DMS153 treated with DMSO at 0.1 percent for 48 hours (cell line): ENCODE measurements at regions not wholly inside any gene's neighbourhood (a gene's known extent, or its start where the extent isn't known, plus 50 kb on each side); places are given as distances from the start of the nearest gene placed in this dataset.

Experiments used
- DNase-seq: peaks from one replicate; lab custom pipeline; 2025; ENCODE audit not compliant: unreplicated experiment; lab: John Stamatoyannopoulos, UW

- no peak for DNase-seq
Observed at GRCh38 chr5:165134155-165134554, 1628.7 kb downstream of the MAT2B start.

GRCh38 chr5:165135565-165135964, 1630.1 kb downstream of the MAT2B start:
- no peak for DNase-seq

GRCh38 chr5:165137701-165138100, 1632.3 kb downstream of the MAT2B start:
- no peak for DNase-seq

GRCh38 chr5:165138236-165138635, 1632.8 kb downstream of the MAT2B start:
- DNase-seq, result no peak

GRCh38 chr5:165139262-165139661, 1633.8 kb downstream of the MAT2B start:
- no peak for DNase-seq

- no peak for DNase-seq
Observed at GRCh38 chr5:165139721-165140120, 1634.3 kb downstream of the MAT2B start.

GRCh38 chr5:165143741-165144140, 1638.3 kb downstream of the MAT2B start:
- no peak for DNase-seq

GRCh38 chr5:165149431-165149830, 1644.0 kb downstream of the MAT2B start:
- DNase-seq, result no peak

- no peak for DNase-seq
Observed at GRCh38 chr5:165152058-165152457, 1646.6 kb downstream of the MAT2B start.

- no peak for DNase-seq
Observed at GRCh38 chr5:165157219-165157618, 1651.8 kb downstream of the MAT2B start.

- DNase-seq, result no peak
Observed at GRCh38 chr5:165161204-165161603, 1655.8 kb downstream of the MAT2B start.

- no peak for DNase-seq
Observed at GRCh38 chr5:165163861-165164260, 1658.4 kb downstream of the MAT2B start.

GRCh38 chr5:165173651-165174050, 1668.2 kb downstream of the MAT2B start:
- no peak for DNase-seq

GRCh38 chr5:165175041-165175440, 1669.6 kb downstream of the MAT2B start:
- DNase-seq, result no peak

- DNase-seq, result no peak
Observed at GRCh38 chr5:165184183-165184582, 1678.8 kb downstream of the MAT2B start.

GRCh38 chr5:165185716-165186115, 1680.3 kb downstream of the MAT2B start:
- DNase-seq, result no peak

- no peak for DNase-seq
Observed at GRCh38 chr5:165187815-165188214, 1682.4 kb downstream of the MAT2B start.

- DNase-seq, result no peak
Observed at GRCh38 chr5:165188556-165189175, 1683.2 kb downstream of the MAT2B start.

GRCh38 chr5:165196961-165197360, 1691.5 kb downstream of the MAT2B start:
- no peak for DNase-seq

GRCh38 chr5:165201369-165201768, 1696.0 kb downstream of the MAT2B start:
- no peak for DNase-seq

GRCh38 chr5:165201771-165202518, 1696.5 kb downstream of the MAT2B start:
- no peak for DNase-seq

- DNase-seq, result no peak
Observed at GRCh38 chr5:165202519-165202910, 1697.1 kb downstream of the MAT2B start.
